ENCODE measurements at regions not wholly inside any gene's neighbourhood (a gene's known extent, or its start where the extent isn't known, plus 50 kb on each side); places are given as distances from the start of the nearest gene placed in this dataset.
A peak's percentile ranks its signal among the peaks of the same experiment; 100 is the strongest.
"Not testable (repeated sequence)": the region's sequence is repeated elsewhere in the genome, so short reads cannot be mapped to it uniquely, and the experiment has no call there.

DNA sequence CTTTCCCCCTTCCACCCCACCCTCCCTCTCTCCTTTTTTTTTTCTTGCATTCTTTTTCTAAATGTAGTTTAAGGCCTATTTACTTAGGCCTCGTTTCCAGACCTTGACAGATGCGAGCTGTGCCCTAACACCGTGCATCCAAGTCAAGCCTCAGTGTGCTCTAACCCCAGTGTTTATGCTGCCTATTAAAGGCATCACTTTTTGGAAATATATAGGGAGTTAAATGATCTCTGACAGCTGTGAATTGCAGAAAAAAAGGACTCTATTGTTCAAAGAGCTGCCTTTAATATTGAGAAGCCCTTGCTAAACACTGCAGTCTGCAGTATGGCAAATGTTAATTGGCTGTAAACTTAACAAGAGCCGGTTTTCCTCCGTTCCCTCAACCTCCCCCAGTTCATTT lies 270.4 kb upstream of the TUT7 start:
- peak; percentile 91 to 93 for DNase-seq

DNA sequence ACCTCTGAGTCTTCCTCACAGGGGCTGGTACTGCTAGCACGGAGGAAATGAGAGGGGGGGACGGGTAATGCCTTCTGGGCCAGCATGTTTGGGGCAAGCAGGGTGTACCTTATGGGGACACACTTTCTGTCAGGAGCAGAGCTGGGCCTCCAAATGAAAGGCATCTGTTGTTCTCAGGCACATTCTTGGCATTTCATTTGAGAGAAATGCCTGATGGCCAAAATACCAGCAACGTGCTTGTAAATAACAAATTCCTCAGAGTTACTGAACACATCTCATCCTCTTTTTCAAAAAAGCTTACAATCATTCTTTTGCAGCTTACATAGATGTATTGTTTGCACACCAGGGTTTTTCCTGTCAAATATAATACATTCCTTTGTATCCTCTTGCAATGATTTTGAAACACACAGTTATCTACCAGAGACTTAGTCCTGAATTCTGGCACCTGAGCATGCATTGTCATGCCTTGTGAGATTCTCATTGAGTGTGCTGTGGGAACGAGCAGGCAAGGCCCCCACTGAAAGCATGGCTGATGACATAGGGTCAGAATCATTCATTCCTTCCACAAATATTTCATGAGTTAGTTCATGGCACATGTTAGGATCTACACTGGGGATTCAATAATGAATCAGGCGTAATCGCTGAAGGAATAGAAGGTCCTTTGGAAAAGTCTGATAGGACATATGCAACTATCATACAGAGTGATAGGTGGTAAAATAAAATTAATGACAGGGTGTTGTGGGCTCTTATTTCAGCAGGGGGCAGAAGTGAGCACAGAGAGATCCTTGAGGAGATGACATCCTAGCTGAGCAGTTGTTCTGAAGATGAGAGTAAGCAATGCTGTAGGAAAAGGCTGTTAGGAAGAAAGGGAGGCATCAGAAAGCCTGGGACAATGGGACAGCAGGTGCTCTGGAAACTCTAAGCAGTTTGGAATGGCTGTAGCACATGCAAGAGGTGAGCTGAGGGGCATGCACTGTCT lies 260.9 kb upstream of the TUT7 start:
- DNase-seq, result no peak

DNA sequence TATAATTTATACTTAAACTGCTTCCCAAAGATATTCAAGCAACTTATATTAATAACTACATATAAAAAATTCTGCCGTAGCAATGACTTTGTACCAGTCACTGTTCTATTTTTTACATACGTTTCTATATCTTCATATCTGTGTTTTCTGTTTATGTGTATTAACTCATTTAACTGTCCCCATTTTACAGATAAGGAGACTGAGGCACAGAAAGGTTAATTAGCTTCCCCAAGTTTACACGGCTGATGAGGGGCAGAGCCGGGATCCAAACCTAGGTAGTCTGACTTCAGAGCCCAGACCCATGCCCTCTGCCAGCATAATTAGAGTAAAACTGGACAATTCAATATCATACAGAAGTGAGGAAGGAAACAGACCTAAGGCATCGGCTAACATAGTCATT lies 259.7 kb upstream of the TUT7 start:
- DNase-seq, result no peak

DNA sequence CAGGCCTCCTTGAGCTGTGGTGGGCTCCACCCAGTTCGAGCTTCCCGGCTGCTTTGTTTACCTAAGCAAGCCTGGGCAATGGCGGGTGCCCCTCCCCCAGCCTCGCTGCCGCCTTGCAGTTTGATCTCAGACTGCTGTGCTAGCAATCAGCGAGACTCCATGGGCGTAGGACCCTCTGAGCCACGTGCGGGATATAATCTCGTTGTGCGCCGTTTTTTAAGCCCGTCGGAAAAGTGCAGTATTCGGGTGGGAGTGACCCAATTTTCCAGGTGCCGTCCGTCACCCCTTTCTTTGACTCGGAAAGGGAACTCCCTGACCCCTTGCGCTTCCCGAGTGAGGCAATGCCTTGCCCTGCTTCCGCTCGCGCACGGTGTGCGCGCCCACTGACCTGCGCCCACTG lies 257.3 kb upstream of the TUT7 start:
- not testable (repeated sequence) for DNase-seq

DNA sequence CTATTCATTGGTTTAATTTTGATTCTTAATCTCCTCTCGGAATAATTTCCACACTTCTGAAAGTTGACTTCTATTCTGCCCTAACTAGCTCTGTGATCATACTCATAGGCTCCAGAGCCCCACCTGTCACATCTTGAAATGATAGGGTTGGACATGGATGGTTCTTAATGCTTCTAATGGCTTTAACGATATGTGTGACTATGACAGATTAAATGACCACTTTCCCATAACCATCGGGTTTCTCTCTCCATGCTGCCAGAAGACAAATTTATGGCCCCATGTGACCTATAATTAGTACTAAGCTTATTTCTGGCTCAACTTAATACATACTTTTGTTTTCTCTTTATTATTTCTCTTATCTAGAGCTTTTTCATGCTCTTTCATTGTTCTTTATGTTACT lies 251.1 kb upstream of the TUT7 start:
- no peak for DNase-seq

DNA sequence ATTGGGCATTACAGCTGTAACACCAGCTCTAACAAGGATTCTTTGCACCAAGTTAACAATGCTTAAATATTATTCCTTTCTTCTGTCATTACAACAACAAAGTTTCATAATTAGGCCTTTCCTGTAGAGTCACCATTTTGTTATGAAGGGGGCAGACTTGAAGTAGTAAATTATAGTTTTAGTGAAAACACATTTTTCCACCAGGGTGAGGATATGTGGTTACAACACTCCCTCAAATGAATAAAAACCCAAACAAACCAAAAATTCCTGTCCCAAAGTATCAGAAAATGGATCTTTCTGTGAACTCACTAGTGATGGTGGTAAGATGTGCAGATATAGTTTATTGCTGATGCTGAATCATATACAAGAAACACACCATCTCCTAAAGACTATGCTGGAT lies 250.5 kb upstream of the TUT7 start:
- no peak for DNase-seq

DNA sequence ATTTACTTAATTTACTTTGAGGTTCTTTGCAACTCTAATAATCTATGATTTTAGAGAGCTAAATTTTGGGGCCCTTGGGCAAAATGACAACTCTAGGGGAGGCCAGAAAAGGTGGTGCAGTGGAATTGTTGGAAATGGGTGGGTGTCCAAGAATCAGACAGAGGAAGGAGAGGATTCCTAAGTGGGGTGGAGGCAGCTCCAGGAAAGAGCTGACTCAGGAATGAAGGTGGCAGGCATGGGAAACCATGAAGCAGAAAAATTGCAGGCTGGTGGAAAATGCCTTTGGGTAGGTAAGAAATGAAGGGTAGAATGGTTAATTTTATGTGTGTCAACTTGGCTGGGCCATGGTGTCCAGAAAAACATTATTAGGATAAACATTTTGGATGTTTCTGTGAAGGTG lies 248.5 kb upstream of the TUT7 start:
- no peak for DNase-seq

DNA sequence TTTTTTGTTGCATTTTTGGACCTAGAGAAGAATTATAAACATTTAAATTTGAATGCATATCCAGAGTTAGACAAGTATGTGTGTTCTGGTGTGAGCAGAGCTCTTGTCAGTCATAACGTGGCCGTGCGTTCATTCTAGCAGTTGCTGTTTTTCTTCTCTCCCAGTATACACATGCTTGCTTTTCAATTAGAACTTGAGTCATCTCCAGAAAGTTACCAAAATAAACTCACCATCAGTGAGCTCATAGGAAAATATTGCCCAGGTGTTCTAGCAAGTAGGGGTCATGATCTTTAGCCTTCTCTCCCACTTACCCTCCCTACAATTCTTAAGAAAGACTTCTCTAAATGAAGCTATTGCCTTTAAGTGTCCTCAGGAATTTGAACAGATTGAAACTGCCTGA lies 247.5 kb upstream of the TUT7 start:
- DNase-seq, result no peak

DNA sequence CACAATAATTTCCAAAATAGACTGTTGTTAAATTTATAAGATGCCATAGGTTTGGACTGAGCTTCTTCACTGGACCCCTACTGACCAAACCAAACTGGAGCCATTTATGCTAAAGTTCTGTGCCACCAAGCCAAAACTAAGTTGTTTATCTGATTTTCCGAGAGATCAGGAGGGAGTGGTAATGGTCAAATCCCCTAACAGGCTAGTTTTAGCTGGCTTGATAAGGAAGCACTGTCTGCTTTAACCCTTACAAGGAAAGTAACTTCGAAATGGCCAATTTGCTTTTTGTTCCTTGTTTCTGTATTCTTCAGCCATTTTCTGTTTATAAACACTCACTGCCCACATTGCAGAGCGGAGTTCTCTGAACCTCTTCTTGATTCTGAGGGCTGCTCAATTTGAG lies 246.8 kb upstream of the TUT7 start:
- no peak for DNase-seq

DNA sequence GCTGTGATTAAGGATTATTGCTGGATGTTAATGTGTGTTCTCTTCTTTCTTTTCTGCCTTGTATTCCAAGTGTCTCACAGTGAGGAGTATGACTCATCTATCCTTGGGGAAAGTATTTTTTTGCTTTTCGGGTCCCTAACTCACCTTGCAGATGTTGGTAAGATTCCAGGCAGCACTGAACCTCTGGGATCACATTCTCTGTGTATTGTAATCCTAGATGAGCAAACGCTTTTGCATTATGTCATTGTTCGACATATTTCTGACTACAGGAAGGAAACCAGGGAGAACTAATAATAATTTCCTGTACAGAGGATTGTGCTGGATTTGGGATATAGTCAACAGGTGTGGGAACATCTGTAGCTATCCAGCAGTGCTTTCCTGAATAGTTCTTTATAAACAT lies 246.1 kb upstream of the TUT7 start:
- DNase-seq, result no peak

DNA sequence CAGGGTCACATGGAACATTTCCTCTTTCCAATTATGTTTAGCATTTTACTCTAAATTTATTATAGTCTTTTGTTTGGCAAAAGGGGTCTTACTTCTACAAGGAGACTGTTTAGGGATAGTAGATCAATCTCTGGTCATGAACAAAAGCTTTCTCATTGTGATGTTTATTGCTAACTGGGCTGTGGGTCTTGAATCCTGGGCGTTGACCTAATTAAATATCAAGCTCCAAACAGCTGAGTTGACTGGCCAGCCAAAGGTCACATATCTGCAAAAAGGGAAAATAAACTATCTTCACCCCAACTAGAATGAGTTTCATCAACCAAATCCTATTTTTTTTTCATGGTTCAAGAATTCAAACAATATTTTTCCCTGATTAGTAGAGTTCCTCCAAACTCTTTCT lies 245.4 kb upstream of the TUT7 start:
- no peak for DNase-seq

DNA sequence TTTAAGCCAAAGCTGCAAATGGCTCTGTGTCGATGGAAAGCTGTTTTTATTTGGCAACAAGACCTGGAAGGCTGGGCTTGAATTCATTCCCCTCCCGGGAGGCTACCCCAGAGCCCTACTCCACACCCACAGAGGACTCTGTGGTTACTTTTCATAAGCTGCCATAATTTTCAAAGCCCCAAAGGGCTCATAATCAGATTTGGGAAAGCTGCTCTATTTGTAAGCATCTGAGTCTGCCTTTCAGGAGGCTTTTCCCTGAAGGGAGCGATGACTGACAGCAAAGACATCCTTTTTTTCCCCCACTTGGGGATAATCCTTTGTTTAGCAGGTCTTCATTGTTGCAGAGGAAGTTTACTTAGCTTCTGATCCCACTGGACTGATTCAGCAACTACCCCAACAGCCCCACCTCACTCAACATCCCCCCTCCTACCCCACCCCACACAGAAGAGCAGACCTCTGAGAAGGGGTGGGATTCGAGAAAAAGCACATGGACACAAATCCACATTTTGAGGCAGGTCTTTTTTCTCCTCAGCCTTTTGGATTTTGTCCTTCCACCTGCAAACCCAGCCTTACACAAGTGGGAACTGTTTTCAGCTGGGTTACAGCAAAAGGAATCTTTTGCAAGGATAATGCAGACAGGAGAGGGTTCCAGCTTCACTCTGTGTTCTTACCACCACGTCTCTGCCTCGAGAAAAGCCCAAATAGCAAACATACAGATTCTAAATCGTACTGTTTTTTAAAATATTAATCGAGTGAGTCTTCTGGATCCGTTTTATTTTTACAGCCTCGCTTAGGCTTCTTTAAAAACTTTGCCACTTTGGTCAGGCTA lies 244.4 kb upstream of the TUT7 start:
- DNase-seq, result no peak

DNA sequence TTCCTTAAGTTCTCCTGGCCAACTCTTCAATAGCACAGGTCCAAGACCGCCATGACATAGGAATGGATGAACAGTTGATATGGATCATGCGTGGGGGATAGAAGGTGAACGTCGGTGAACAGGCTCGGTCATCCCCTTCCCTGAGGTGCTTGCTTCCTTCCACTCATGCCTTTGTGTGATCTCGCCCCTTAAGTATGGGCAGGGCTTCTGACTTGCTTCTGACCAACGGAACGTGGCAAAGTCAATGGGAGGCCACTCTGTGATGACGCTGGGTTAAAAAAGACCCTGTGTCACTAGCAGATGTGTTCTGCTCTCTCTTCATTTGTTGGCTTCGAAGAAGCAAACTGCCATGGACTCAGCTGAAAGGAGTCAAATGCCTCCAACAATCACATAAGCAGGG lies 240.5 kb upstream of the TUT7 start:
- DNase-seq, result no peak

DNA sequence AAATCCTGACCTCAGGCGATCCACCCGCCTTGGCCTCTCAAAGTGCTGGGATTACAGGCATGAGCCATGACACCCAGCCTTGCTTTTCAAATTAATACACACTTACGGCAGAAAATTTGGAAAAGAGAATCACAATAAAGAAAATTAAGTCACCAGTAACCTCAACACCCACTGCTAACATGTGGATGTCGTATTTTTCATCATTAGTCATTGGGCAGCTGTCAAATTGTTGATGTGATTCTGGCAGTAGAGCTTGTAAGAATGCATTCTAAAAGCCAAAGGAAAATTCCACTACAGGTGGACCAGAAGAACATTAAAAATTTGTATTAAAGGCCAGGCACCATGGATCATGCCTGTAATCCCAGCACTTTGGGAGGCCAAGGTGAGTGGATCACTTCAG lies 237.3 kb upstream of the TUT7 start:
- no peak for DNase-seq

DNA sequence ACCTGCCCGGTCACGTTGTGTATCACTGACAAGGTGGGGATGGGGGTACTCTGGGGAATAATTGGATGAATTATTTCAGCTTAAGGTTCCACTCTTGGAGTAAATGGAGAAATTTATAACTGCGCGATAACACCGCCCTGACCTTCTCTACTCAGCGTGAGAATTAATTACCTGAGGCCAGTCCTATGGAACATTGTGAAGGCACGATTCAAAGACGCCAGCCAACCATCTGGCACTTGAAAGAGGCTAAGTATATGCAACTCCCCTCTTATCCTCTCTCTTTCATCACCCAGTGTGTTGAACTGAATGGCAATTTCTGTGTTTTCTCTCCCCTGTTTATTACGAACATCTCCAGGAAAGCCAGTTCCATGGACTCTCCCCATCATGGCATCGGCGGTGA lies 235.5 kb upstream of the TUT7 start:
- no peak for DNase-seq

DNA sequence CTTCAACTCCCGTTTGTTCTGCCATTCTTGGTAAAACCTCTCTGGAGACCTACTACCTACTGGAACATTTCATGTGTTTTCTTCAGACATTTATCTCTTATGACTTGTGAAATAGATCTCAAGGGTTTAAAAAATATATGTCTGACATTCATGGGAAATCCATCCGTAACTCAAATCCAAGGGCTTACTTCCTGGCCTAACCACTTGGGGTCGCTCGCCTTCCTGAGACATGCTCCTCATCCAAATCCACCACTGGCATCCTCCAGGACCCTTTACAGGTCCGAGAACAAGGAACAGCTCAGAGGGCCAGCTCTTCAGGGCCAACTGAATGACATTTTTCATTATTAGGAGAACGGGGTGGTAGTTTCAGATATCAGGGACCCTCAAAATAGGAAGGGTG lies 235.1 kb upstream of the TUT7 start:
- DNase-seq, result no peak

DNA sequence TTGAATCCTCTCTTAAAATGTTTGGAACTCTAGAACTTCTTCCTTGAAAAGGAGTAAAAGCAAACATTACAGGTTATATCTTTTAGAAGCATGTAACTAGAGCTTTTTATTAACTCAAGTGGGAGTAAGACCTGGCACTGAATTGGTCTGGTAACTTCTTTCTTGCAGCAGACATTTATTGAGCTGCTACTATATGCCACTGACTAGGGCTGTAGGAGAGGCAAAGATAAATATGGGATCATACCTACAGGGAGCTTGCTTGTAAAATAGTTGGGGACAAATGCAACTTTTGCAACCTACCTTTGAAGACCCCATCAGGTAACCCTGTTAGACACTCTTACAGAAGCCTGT lies 231.9 kb upstream of the TUT7 start:
- no peak for DNase-seq

DNA sequence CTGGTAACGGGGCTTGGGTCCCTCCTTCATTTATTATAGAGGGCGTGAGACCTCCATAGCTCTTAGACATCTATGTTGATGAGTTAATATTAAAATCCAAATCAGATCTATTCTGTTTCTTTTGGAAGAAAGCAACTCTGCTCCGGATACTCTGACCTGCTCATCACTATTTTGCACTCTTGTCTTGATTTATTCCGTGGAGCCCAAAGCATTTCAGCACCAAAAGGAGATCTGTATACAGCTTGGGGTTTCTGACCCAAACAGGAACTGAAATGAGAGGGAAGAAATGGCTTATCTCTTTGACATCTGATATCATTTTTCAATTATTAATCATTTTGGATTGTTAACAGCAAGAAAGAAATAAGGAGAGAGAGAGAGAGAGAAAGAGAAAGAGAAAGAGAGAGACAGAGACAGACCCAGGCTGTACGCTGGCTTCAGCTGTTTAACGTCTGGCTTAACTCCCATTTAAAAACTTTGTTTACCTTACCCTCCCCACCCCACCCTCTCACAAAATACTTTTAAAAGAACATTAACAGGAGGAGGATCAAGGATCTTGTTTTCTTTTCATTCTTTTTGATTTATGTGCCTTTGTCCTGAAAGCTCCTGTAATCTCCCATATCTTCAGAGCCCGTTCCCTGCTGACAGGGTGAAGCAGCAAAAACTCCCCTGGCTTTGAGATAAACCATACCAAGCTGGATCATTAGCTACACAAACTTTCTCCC lies 231.4 kb upstream of the TUT7 start:
- peak; percentile 42 to 49 for DNase-seq

DNA sequence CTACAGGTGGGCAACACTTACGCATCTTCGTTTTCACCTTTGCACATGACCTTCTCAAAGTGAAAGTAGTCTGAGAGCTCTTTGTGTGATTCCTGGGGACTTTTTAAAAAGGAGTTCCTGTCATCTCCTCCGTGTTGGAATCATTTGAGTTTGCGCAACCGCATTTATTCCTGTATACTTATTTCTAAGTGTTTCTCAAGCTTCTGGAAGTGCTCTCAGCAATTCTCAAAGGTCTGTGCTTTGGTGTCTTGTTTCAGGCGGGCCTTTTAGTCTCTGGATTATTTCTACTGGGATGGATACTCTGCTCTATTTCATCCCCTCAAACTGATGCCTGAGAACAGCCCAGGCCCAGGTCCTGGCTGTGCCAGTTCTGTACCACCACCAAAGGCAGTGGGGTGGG lies 226.5 kb upstream of the TUT7 start:
- DNase-seq, result peak in 1 of 2 donors; percentile 40

DNA sequence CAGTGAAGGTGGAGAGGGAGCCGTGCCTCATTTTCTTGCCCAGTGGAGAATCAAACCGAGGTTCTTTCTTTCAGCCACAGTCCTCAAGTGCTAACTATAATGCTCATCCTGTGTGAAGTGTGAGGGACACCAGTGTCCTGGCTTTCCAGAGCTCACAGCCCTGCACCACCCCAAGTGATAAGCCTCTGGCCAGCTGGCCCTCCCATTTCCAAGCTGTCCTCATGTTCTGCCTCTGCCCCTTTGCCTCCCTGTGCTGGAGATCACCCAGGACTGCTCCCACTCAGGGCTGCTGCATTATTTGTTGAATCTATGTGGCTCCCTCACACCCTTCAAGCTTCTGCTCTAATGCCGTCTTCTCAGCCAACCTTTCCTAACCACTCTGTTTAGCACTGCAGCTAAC lies 224.5 kb upstream of the TUT7 start:
- no peak for DNase-seq

DNA sequence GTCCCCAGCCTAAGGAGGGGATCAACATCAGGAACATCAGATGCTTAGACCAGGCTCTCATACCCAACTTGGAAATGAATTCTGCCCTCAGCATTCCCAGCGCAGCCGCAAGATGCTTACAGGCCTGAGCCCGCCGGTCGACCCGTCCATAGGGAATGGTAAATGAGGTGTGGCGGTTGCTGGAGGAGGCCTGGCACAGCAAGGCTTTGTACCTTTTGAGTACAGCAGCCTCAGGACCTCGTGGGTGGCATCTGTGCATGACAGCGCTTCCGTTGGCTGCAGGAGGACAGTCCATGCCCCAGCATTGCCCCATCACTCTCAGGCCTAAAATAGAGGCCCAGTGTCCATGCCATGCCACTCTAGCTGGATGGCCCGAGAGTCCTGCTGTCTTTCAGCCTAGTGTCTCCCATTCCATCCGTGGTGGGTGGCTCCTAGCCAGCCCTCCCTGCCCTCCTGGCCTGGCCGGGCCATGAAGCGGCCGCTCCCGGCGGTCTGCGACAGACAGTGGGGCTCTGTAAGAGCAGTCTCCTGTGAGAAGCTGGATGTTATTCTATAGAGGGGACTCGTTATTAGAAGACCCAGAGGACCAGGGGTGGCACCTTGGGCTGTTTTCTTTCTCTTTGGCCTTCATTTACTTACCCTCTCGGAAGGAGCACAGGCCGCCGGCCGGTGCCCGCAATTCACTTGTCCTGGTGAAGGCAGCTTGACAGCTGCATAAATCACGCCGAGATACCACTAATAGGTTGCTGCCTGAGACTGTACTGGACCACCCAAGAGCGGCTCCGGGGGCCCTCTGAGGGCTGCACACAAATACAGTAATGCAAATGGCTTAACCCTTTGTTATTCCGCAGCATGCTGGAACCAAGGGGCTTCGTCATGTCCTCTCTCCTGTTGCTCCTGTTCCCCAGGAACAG lies 223.5 kb upstream of the TUT7 start:
- DNase-seq, result no peak

All from right lung (tissue), 2 donors.